ENCODE measurements at regions not wholly inside any gene's neighbourhood (a gene's known extent, or its start where the extent isn't known, plus 50 kb on each side); places are given as distances from the start of the nearest gene placed in this dataset.

DNA sequence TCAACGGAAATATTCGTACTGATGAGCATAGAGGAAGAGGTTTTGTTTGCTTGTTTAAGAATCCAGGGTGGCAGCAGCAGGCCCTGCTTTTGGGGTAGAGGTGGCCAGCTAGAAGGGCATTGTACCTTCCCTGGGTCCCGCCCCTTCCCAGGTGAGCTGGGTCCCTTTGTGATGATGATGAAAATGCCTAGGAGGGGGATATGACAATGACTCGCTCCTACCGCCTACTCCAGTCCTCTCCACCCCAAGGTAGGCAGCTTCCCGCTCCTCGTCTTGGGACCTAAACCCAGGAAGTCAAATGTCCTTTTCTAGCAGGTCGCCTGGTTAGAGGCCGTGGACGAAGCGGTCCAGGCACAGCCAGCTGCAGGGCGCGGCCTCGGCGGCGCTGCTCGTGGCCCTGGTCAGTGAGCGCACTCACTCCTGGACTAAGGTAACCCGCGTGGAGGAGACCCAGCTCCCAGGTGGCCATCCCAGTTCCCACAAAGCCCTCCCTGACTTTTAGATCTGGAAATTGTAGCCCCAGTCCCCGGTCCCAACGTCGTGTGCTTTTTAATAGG is 141.4 kb downstream of the LSMEM1 start:
- no peak overlapping the region for H3K4me3 ChIP-seq (ENCODE audit: low read depth, low read length)
- TF ChIP-seq, protein P1, sequence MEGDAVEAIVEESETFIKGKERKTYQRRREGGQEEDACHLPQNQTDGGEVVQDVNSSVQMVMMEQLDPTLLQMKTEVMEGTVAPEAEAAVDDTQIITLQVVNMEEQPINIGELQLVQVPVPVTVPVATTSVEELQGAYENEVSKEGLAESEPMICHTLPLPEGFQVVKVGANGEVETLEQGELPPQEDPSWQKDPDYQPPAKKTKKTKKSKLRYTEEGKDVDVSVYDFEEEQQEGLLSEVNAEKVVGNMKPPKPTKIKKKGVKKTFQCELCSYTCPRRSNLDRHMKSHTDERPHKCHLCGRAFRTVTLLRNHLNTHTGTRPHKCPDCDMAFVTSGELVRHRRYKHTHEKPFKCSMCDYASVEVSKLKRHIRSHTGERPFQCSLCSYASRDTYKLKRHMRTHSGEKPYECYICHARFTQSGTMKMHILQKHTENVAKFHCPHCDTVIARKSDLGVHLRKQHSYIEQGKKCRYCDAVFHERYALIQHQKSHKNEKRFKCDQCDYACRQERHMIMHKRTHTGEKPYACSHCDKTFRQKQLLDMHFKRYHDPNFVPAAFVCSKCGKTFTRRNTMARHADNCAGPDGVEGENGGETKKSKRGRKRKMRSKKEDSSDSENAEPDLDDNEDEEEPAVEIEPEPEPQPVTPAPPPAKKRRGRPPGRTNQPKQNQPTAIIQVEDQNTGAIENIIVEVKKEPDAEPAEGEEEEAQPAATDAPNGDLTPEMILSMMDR (IDR thresholded peaks at IDR 0.05; ENCODE audit: low read depth, low read length, missing control alignments) = no peak
- no peak for DNase-seq (ENCODE audit: low read depth)
- in situ Hi-C loops (cut with HindIII; ENCODE audit: low sequenced_read_pairs) = no loop called here

DNA sequence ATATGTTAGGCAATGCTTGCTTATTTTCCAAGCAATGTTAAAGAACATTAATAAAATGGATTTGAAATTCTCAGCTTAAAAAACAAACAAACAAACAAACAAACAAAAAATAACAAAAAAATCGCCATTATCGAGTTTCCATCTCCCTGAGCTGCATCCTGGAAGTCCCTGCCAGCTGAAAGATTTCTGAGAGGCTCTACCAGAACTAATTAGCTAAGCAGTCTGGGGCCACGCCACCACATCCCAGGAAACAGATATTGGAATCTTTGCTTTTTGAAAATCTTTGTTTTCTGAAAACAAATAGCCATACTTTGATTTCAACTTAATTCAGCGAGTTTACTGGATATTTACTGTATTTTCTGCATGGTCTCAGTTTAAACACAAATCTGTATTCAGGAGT is 143.6 kb downstream of the LSMEM1 start:
- TF ChIP-seq, protein P1 (IDR thresholded peaks at IDR 0.05; ENCODE audit: low read depth, low read length, missing control alignments) = no peak
- DNase-seq (ENCODE audit: low read depth) = no peak
- in situ Hi-C loops (cut with HindIII; ENCODE audit: low sequenced_read_pairs) = no loop called here
- no peak overlapping the region for H3K4me3 ChIP-seq (ENCODE audit: low read depth, low read length)

DNA sequence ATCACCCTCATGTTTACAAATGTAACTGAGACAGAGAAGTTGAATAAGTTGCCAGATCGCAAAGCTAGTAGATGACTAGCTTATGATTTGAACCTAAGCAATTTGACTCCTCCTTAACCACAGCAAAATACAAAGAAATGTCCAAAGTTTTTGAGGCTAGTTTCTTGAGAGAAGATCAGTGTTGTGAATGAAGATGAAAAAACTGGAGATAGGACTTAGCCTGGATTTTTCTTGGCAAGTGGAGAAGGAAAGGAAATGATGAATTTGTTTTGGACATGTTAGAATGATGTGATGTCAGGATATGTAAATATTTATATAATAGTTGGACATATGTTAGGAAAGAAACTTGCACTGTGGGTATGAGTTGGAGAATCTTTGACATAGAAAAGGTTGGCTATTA is 149.8 kb downstream of the LSMEM1 start:
- DNase-seq (ENCODE audit: low read depth) = no peak
- no peak overlapping the region for H3K4me3 ChIP-seq (ENCODE audit: low read depth, low read length)
- in situ Hi-C loops (cut with HindIII; ENCODE audit: low sequenced_read_pairs) = no loop called here

DNA sequence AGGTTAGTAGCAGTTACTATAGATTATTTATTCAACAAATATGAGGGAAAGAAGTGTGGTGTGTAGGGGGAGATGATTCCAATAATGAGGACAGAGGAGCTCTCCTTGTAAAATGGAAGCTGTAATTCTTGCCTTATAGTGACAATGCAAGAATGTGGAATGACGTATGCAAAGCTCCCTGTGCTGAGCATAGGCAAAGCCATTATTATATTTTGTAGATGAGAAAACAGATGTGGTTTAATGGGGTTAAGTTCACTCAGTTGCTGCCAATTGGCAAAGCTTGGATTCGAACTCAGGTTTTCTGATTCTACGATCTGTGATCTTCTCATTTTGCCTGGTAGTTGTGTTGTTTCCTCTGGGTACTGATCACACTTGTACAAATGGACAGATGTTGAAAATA is 153.3 kb downstream of the LSMEM1 start:
- no peak overlapping the region for H3K4me3 ChIP-seq (ENCODE audit: low read depth, low read length)
- TF ChIP-seq, protein P1 (IDR thresholded peaks at IDR 0.05; ENCODE audit: low read depth, low read length, missing control alignments) = no peak
- in situ Hi-C loops (cut with HindIII; ENCODE audit: low sequenced_read_pairs) = no loop called here
- no peak for DNase-seq (ENCODE audit: low read depth)

More for the DNA sequence above, 149.8 kb downstream of the LSMEM1 start:
- TF ChIP-seq, protein P1 (IDR thresholded peaks at IDR 0.05; ENCODE audit: low read depth, low read length, missing control alignments) = no peak

DNA sequence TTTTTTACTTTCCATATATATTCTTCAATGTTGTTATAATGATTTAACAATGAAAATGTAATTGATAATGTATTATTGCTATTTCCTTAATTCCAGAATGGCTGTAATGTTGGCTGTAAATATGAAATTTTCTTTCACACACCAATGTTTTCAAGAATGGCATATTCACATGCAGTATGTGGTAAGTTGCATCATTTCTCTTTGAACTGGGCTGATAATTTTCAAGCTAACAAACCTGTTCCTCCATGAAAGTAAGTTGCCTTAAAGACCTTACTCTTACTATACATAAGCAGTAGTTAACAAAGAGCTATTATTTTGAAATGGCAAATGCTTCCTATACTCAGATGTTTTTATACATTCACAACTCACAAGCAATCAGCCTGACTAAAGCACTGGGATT is 154.5 kb downstream of the TMEM168 start:
- in situ Hi-C loops (cut with HindIII; ENCODE audit: low sequenced_read_pairs) = no loop called here

DNA sequence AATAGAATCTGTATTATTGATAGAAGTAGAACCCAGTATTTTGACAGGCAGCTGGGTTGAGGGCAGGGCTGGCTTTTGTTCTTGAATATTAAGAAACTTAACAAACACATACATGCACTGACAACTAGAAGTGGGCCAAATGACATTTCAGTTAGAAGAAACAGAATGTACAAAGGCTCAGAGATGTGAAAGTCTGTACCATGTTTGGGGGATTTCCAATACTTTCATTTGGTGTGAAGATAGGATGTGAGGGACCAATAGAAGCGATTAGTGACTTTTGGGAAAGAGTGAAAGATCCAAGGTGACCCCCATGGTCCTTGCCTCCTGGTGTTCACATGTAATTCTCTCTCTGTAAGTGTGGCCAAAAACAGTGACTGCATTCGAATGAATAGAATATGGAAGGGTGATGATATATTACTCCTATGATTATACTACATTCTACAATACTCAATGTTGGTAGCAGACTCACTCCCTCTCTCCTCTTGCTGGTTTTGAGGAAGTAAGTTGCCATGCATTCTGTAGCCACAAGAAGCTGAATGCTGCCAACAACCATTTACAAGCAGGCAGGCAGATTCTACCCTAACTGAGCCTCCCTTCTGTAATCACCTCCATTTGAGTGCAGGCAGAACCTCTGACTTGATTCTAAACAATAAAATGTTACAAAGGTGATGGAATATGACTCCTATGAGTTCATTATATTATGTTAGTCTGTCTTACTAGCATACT is 151.4 kb downstream of the TMEM168 start:
- TF ChIP-seq, protein P1 (IDR thresholded peaks at IDR 0.05; ENCODE audit: low read depth, low read length, missing control alignments) = no peak
- no peak for DNase-seq (ENCODE audit: low read depth)
- no peak overlapping the region for H3K4me3 ChIP-seq (ENCODE audit: low read depth, low read length)
- in situ Hi-C loops (cut with HindIII; ENCODE audit: low sequenced_read_pairs) = no loop called here

More for the DNA sequence above, 154.5 kb downstream of the TMEM168 start:
- no peak overlapping the region for H3K4me3 ChIP-seq (ENCODE audit: low read depth, low read length)
- DNase-seq (ENCODE audit: low read depth) = no peak
- TF ChIP-seq, protein P1 (IDR thresholded peaks at IDR 0.05; ENCODE audit: low read depth, low read length, missing control alignments) = no peak

Data from astrocyte of the cerebellum (primary cell).